Astrocyte (in vitro differentiated cells and primary cell): ENCODE measurements at regions not wholly inside any gene's neighbourhood (a gene's known extent, or its start where the extent isn't known, plus 50 kb on each side); places are given as distances from the start of the nearest gene placed in this dataset.

Experiments
- CTCF ChIP-seq: IDR thresholded peaks from 2 replicates; pipeline ENCODE4 v1.5.1; 2011; ENCODE audit warnings: low read depth, mild to moderate bottlenecking, inconsistent platforms, low read length, moderate library complexity; ENCODE audit not compliant: insufficient read depth
- EZH2 ChIP-seq: IDR thresholded peaks from 2 replicates; pipeline ENCODE4 v1.6.1; 2012; ENCODE audit warnings: mild to moderate bottlenecking, low read length, inconsistent platforms; ENCODE audit not compliant: insufficient read depth

DNA sequence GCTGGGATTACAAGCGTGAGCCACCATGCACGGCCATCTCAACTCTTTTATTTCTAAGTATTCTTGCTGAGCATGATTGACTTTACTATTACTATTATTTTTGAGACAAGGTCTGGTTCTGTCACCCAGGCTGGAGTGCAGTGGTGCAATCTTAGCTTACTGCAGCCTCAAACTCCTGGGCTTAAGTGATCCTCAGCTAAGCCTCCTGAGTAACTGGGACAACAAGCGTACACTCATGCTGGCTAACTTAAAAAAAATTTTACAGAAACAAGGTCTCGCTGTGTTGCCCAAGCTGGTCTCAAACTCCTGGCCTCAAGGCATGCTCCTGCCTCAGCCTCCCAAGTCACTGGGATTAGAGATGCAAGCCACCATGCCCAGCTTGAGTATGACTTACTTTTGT lies 443.7 kb downstream of the ARHGEF28 start:
- TF ChIP-seq EZH2 (no peak), CTCF (no peak)
